ENCODE measurements at regions not wholly inside any gene's neighbourhood (a gene's known extent, or its start where the extent isn't known, plus 50 kb on each side); places are given as distances from the start of the nearest gene placed in this dataset.

- H3K4me3 ChIP-seq (ENCODE audit: low read depth, low read length), result no peak overlapping the region
- TF ChIP-seq MYC (IDR thresholded peaks at IDR 0.05; ENCODE audit: low read depth, low read length), result no peak
- TF ChIP-seq CTCF (IDR thresholded peaks at IDR 0.05; ENCODE audit: low read depth, low read length), result no peak
- no peak for TF ChIP-seq POLR2A (IDR thresholded peaks at IDR 0.05; ENCODE audit: extremely low read depth, insufficient read length)
- no peak for TF ChIP-seq MAX (IDR thresholded peaks at IDR 0.05; ENCODE audit: low read depth, low read length)
- DNase-seq (ENCODE audit: low read depth), result no peak
These were observed 60.2 kb upstream of the CDON start for GRCh38 chr11:126122863-126123262.

- no peak overlapping the region for H3K4me3 ChIP-seq (ENCODE audit: low read depth, low read length)
- TF ChIP-seq CTCF (IDR thresholded peaks at IDR 0.05; ENCODE audit: low read depth, low read length) (no peak), MAX (IDR thresholded peaks at IDR 0.05; ENCODE audit: low read depth, low read length) (no peak), MYC (IDR thresholded peaks at IDR 0.05; ENCODE audit: low read depth, low read length) (no peak), POLR2A (IDR thresholded peaks at IDR 0.05; ENCODE audit: extremely low read depth, insufficient read length) (no peak)
- no peak for DNase-seq (ENCODE audit: low read depth)
These were observed 58.6 kb upstream of the CDON start for GRCh38 chr11:126121296-126121695.

GRCh38 chr11:126118806-126119205, 56.1 kb upstream of the CDON start:
- TF ChIP-seq POLR2A (IDR thresholded peaks at IDR 0.05; ENCODE audit: extremely low read depth, insufficient read length), result no peak
- no peak for TF ChIP-seq MYC (IDR thresholded peaks at IDR 0.05; ENCODE audit: low read depth, low read length)
- no peak for TF ChIP-seq CTCF (IDR thresholded peaks at IDR 0.05; ENCODE audit: low read depth, low read length)
- no peak for TF ChIP-seq MAX (IDR thresholded peaks at IDR 0.05; ENCODE audit: low read depth, low read length)
- DNase-seq (ENCODE audit: low read depth), result no peak
- no peak overlapping the region for H3K4me3 ChIP-seq (ENCODE audit: low read depth, low read length)

- no peak for DNase-seq (ENCODE audit: low read depth)
- TF ChIP-seq CTCF (IDR thresholded peaks at IDR 0.05; ENCODE audit: low read depth, low read length), result no peak
- TF ChIP-seq POLR2A (IDR thresholded peaks at IDR 0.05; ENCODE audit: extremely low read depth, insufficient read length), result no peak
- TF ChIP-seq MAX (IDR thresholded peaks at IDR 0.05; ENCODE audit: low read depth, low read length), result no peak
- no peak for TF ChIP-seq MYC (IDR thresholded peaks at IDR 0.05; ENCODE audit: low read depth, low read length)
- H3K4me3 ChIP-seq (ENCODE audit: low read depth, low read length), result no peak overlapping the region
These were observed 53.2 kb upstream of the CDON start for GRCh38 chr11:126115816-126116331.

- peak; percentile 54 for DNase-seq (ENCODE audit: low read depth)
- no peak overlapping the region for H3K4me3 ChIP-seq (ENCODE audit: low read depth, low read length)
- no peak for TF ChIP-seq CTCF (IDR thresholded peaks at IDR 0.05; ENCODE audit: low read depth, low read length)
- no peak for TF ChIP-seq MYC (IDR thresholded peaks at IDR 0.05; ENCODE audit: low read depth, low read length)
- TF ChIP-seq MAX (IDR thresholded peaks at IDR 0.05; ENCODE audit: low read depth, low read length), result no peak
- TF ChIP-seq POLR2A (IDR thresholded peaks at IDR 0.05; ENCODE audit: extremely low read depth, insufficient read length), result no peak
These were observed 52.4 kb upstream of the CDON start for GRCh38 chr11:126115127-126115495.
